Endometrial microvascular endothelial cells (primary cell): ENCODE measurements at regions not wholly inside any gene's neighbourhood (a gene's known extent, or its start where the extent isn't known, plus 50 kb on each side); places are given as distances from the start of the nearest gene placed in this dataset.

ENCODE experiments used
- in situ Hi-C: cut with HindIII; loops from 2 replicates; pipeline ENCODE4 v1.10.0; 2017; ENCODE audit warnings: low sequenced_read_pairs, low pct_unique_long_range_greater_than_20kb; ENCODE audit errors: inconsistent ontology term

- in situ Hi-C loops, result no loop called here
Measured at GRCh38 chr5:168064933-168065622, 226.4 kb upstream of the WWC1 start.

DNA sequence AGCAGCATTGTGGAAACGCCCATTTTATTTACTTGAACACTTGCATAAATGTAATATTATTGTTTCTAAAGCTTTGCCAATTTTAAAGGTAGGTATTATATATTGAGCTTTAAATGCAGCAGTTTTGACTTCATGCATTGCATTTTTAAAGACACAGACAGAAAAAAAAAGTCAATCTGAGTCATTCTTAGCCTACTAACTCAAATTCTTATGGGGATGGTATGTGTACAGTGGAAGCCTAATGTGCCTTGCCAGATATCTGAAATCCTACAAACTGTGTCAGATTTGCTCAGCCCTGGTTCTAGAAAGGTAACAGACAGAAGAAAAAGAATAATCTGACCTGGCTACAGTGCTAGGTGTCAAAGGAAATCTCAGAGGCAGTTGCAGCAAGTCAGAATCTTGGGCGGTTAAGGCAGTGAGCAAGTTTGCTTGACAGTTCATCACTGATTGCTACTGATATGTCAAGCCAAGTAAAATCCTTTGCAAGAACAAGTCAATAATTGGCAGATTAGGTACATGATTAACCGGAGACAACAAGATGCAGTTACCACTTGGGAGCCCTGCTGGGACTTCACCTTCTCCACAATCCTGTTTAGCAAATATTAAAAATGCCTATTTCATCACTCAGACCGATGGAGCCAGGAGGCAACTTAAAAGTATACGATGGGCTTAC lies 224.8 kb upstream of the WWC1 start:
- in situ Hi-C loops, result no loop called here

GRCh38 chr5:168070761-168071160 lies 220.7 kb upstream of the WWC1 start:
- in situ Hi-C loops, result no loop called here

DNA sequence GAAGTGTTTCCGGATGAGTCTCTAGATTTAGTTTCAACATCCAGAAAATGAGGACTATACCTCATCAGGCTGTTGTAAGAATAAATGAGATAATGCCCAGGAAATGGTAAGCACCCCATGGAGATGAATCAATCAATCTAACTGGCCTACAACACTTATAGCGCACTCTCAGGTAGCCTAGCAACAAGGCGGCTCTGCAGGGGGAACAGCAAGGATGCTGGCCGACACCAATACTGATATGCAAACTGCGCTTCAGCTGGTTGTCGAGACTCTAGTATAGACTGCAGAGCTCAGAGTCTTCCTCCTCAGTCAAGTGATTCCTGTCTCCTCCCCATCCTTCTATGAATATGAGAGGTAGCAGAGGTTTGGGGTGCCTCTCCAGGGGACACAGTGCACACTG lies 218.8 kb upstream of the WWC1 start:
- in situ Hi-C loops, result no loop called here

DNA sequence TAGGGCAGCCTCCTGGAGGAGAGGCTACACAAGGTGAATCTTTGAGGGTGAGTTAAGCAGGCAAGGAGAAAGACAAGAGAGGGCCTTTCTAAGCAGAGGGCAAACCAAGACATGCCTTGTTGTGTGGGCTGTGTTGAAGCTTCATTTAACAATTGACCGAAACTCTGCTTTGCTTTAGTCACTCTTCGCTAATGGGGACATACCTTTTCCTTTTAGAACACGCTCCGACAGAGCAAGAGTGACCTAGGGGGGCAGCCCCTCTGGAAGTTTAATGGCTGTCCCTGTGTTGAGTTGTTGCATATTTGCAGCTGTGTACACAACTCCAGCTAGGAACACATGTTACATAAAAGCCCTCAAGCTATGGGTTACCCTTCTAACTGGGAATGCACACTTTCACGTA lies 218.1 kb upstream of the WWC1 start:
- in situ Hi-C loops, result no loop called here

DNA sequence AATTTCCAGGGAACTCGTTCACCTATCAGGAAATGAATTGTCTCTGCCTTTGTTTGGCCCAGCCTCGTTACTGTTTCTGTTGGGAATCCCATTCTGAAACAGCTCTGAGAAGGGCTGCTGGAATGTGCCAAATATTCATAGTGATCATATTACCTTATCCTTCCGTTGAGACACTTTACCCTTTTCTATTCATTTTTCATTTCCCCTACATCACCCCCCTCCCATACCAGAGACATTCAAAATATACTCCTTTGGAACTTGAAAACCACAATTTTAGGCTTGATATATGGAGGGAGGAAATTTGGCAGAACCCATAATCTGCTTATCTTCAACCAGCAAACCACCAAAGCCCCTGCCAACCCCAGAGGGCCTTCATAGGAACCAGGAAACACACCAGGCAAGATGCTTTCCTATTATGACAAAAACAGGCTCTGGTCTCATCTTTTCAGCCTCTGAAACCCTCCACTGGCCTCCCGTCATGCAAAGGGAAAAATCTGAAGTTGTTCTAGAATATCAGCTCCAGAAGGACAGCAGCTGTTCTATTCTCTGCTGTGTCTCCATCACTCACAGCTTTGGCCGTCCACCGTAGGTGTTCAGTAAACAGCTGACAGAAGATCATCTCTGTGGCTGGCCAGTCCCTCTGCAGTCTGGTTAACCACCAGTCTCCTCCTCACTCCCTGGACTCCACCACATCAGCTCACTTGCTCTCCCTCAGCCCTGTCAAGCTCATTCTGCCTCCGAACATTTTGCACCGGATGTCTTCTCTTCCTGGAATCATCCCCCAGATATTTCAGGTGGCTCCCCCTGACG lies 217.2 kb upstream of the WWC1 start:
- in situ Hi-C loops, result no loop called here

DNA sequence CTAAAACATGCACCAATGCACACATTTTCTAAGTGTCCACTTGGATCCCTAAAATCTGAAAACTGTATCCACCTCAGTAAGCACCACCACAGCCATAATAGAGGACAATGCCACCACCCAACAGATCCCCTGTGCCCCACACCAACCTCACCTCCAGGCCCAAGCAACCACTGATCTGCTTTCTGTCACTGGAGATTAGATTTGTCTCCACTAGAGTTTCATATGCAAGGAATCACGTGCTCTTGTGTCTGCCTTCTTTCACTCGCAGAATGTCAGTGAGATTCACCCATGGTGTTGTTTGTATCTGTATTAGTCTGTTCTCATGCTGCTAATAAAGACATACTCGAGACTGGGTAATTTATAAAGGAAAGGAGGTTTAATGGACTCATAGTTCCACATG lies 216.1 kb upstream of the WWC1 start:
- in situ Hi-C loops, result no loop called here

DNA sequence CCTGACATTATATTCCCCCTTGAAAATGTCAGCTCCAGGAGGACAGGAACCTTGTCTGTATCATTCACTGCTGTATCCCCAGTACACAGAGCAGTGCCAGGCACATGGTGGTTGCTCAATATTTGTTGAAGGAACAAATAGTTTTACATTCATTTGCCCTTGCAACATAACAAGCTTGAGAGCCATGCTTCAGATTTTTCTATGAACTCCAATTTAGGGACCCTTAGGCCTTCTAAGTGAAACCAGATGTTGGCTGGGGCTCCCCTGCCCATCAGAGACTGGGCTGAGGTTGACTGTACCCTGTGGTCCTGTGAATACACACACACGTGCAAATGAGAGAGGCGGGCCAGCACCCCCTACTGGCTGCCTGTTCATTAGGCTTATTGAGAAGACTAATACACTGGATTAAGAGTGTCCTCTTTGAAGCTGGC lies 214.9 kb upstream of the WWC1 start:
- in situ Hi-C loops, result no loop called here

- in situ Hi-C loops, result no loop called here
Measured at GRCh38 chr5:168085261-168086031, 206.0 kb upstream of the WWC1 start.

GRCh38 chr5:168086104-168086610 lies 205.3 kb upstream of the WWC1 start:
- in situ Hi-C loops, result no loop called here

- in situ Hi-C loops, result no loop called here
Measured at GRCh38 chr5:168086746-168087145, 204.7 kb upstream of the WWC1 start.

- in situ Hi-C loops, result no loop called here
Measured at GRCh38 chr5:168088410-168089173, 202.9 kb upstream of the WWC1 start.

DNA sequence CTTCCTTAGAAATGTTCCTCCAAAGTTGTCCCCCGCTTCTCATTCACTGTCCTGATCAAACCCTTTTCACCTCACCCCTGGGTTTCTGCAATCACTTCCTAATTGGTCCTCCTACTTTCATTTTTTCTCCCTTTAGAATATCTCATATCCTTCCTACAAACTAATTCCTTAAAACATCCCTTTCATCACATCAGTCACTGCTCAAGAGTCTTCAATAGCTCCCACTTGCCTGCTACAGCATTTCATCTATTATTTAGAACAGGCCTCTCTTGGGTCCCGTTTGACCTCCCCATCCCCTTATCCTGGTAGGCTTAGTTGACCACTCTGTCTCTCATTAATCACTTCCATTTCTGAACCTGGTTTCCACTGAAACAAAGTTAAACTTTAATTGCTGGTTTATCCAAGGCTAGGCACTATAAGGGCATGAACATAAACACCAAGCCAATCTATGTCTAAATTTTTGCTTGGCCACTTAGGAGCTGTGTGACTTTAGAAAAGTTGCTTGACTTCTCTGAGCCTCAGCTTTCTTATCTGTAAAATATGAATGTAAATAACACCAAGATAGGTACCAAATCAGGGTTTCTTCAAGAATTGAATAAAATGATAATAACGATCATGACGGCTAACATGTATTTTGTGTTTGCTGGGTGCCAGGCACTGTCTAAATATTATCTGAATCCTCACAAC lies 202.1 kb upstream of the WWC1 start:
- in situ Hi-C loops, result no loop called here

DNA sequence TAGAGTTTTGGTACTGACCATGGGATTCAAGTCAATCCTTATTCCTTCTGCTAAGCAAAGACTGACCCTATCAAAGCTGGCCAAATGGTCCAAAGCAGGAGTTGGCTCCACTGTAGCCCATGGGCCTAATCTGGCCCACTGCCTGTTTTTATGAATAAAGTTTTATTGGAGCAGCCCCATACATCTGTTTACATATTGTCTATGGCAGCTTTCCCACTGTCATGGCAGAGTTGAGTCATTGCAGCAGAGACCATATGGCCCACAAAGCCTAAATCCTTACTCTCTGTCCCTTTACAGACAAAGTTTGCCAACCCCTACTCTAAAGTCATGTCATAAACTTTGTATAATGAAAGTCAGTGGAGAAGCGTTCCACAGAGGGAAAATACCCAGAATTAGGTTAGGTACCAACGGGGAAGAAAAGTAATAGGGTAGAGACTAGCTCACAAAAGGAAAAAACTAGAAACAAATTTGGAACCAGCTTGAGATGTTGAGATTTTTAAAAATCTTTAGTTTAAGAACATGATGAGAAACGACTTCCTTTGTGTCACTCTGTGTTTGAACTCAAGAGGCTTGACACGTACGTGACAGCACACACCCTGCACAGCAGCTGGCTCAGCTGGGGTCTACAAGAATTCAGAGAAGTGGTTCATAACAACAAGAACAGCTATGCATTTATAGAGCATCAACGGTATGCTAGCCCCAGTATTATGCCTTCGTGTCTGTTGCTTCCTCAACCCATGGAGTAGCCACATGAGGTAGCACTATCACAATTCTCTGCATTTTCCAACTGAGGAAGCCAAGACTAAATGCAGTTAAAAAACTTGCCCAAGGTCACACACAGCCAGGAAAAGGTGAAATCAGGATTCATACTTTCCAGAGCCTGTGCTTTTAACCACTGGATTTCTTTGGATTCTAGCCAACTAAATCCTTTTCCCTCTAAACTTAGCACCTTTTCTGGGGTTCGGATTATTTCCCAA lies 198.9 kb upstream of the WWC1 start:
- in situ Hi-C loops, result no loop called here

DNA sequence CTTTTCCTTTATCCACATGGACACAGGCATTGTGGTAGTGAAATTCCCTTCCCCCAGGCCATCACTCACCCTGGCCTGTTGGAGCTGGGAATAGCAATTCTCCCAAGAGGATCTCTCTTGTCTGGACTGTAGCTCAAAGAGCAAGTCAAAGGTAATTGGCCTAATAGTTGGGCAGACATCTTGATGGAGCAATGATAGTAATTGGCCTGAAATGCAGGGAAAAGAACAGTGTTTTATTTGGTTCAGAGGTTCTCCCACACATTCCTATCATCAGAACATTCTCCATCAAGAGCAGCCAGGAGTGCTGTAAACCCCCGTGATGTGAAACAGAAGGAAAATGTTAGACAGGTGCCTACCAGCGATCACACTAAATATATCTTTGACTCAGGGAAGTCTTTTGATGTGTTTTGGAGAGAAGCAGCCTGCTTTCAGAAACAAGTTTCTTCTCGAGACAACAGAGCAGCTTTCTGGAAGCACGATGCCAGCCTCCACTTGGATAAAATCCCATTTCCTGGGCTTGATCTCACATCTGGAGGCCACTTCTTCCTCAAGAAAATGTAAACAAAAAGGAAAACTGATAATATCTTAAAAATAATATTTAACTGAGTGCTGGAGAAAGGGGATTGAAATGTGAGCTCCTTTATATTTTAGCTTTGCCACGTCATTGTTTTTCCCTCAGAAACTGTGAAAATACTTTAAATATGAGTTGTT lies 198.1 kb upstream of the WWC1 start:
- in situ Hi-C loops, result no loop called here

GRCh38 chr5:168096525-168096924 lies 194.9 kb upstream of the WWC1 start:
- in situ Hi-C loops, result no loop called here
